C4-2B (cell line): ENCODE measurements at regions not wholly inside any gene's neighbourhood (a gene's known extent, or its start where the extent isn't known, plus 50 kb on each side); places are given as distances from the start of the nearest gene placed in this dataset.

ENCODE experiments used
- CTCF ChIP-seq: fragments of 450-650 bp; conservative IDR thresholded peaks from 2 replicates; pipeline ENCODE4 v1.5.1; 2017; ENCODE audit warnings: mild to moderate bottlenecking
- ZFX ChIP-seq: fragments of 450-650 bp; IDR thresholded peaks from 2 replicates; pipeline ENCODE4 v1.6.1; 2017

- TF ChIP-seq CTCF (no peak), ZFX (no peak)
These were observed 87.3 kb downstream of the ARL4C start for GRCh38 chr2:234409590-234409989.
